ENCODE measurements at regions not wholly inside any gene's neighbourhood (a gene's known extent, or its start where the extent isn't known, plus 50 kb on each side); places are given as distances from the start of the nearest gene placed in this dataset.

- TF ChIP-seq CTCF (IDR thresholded peaks at IDR 0.05): no peak
- no peak for TF ChIP-seq POLR2A (IDR thresholded peaks at IDR 0.05)
Observed at GRCh38 chr16:85229869-85230462, 117.7 kb upstream of the CIBAR2 start.

Measured in heart left ventricle (tissue), 13 donors.